Ishikawa (cell line): ENCODE measurements at regions not wholly inside any gene's neighbourhood (a gene's known extent, or its start where the extent isn't known, plus 50 kb on each side); places are given as distances from the start of the nearest gene placed in this dataset.

ENCODE experiments used
- CEBPB ChIP-seq: IDR thresholded peaks from 2 replicates; pipeline ENCODE4 v1.6.1; 2012
- CREB1 ChIP-seq: IDR thresholded peaks from 2 replicates; pipeline ENCODE4 v1.6.1; 2012; ENCODE audit warnings: low read depth
- EGR1 ChIP-seq: IDR thresholded peaks from 2 replicates; pipeline ENCODE4 v1.6.1; 2012
- EP300 ChIP-seq: IDR thresholded peaks from 2 replicates; pipeline ENCODE4 v1.6.1; 2012; ENCODE audit warnings: borderline replicate concordance
- FOXM1 ChIP-seq: IDR thresholded peaks from 2 replicates; pipeline ENCODE4 v1.6.1; 2012; ENCODE audit warnings: low read depth, borderline replicate concordance
- NFIC ChIP-seq: IDR thresholded peaks from 2 replicates; pipeline ENCODE4 v1.6.1; 2012
- RAD21 ChIP-seq: IDR thresholded peaks from 2 replicates; pipeline ENCODE4 v1.6.1; 2012; ENCODE audit warnings: low read depth
- TAF1 ChIP-seq: IDR thresholded peaks from 2 replicates; pipeline ENCODE4 v1.6.1; 2012; ENCODE audit warnings: low read depth, mild to moderate bottlenecking
- TCF12 ChIP-seq: IDR thresholded peaks from 2 replicates; pipeline ENCODE4 v1.6.1; 2012; ENCODE audit warnings: low read depth
- TEAD4 ChIP-seq: IDR thresholded peaks from 2 replicates; pipeline ENCODE4 v1.6.1; 2012
- YY1 ChIP-seq: IDR thresholded peaks from 2 replicates; pipeline ENCODE4 v1.6.1; 2012; ENCODE audit warnings: low read depth
- ZBTB7A ChIP-seq: IDR thresholded peaks from 2 replicates; pipeline ENCODE4 v1.6.1; 2012; ENCODE audit warnings: low read depth
- TF ChIP-seq, protein P1 (sequence below): IDR thresholded peaks from 2 replicates; pipeline ENCODE4 v1.6.1; 2012
- TF ChIP-seq, protein P2 (sequence below): IDR thresholded peaks from 2 replicates; pipeline ENCODE4 v1.6.1; 2012; ENCODE audit warnings: low read depth, mild to moderate bottlenecking
- TF ChIP-seq, protein P3 (sequence below): IDR thresholded peaks from 2 replicates; pipeline ENCODE4 v1.6.1; 2012

DNA sequence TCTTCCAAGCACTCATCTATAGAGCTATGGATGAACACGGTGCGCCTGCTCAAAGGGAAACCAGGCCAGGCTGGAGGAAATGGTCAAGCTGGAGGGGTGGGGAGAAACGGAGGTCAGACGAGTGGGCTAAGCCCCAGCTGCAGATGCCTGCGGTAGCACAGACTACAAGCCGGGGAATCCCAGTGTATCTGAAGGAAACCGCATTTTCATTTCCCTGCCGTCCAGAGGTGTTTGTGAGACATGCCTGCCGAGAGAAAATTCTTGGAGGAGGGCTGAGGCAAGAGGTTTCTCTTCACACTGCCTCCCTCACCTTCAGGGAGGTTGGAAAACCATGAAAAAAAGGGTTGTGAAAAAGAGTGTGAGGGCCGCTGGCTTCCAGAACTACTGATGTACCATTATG lies 102.0 kb upstream of the FOXN3 start:
- TF ChIP-seq, protein P1, sequence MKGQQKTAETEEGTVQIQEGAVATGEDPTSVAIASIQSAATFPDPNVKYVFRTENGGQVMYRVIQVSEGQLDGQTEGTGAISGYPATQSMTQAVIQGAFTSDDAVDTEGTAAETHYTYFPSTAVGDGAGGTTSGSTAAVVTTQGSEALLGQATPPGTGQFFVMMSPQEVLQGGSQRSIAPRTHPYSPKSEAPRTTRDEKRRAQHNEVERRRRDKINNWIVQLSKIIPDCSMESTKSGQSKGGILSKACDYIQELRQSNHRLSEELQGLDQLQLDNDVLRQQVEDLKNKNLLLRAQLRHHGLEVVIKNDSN = no peak
- TF ChIP-seq RAD21 (no peak), EGR1 (no peak), ZBTB7A (no peak), FOXM1 (no peak), CEBPB (no peak), TAF1 (no peak), CREB1 (no peak), EP300 (no peak), YY1 (no peak), TEAD4 (no peak), TCF12 (no peak), NFIC (no peak)
- TF ChIP-seq, protein P2, sequence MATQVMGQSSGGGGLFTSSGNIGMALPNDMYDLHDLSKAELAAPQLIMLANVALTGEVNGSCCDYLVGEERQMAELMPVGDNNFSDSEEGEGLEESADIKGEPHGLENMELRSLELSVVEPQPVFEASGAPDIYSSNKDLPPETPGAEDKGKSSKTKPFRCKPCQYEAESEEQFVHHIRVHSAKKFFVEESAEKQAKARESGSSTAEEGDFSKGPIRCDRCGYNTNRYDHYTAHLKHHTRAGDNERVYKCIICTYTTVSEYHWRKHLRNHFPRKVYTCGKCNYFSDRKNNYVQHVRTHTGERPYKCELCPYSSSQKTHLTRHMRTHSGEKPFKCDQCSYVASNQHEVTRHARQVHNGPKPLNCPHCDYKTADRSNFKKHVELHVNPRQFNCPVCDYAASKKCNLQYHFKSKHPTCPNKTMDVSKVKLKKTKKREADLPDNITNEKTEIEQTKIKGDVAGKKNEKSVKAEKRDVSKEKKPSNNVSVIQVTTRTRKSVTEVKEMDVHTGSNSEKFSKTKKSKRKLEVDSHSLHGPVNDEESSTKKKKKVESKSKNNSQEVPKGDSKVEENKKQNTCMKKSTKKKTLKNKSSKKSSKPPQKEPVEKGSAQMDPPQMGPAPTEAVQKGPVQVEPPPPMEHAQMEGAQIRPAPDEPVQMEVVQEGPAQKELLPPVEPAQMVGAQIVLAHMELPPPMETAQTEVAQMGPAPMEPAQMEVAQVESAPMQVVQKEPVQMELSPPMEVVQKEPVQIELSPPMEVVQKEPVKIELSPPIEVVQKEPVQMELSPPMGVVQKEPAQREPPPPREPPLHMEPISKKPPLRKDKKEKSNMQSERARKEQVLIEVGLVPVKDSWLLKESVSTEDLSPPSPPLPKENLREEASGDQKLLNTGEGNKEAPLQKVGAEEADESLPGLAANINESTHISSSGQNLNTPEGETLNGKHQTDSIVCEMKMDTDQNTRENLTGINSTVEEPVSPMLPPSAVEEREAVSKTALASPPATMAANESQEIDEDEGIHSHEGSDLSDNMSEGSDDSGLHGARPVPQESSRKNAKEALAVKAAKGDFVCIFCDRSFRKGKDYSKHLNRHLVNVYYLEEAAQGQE = no peak
- TF ChIP-seq, protein P3, sequence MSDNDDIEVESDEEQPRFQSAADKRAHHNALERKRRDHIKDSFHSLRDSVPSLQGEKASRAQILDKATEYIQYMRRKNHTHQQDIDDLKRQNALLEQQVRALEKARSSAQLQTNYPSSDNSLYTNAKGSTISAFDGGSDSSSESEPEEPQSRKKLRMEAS = no peak

DNA sequence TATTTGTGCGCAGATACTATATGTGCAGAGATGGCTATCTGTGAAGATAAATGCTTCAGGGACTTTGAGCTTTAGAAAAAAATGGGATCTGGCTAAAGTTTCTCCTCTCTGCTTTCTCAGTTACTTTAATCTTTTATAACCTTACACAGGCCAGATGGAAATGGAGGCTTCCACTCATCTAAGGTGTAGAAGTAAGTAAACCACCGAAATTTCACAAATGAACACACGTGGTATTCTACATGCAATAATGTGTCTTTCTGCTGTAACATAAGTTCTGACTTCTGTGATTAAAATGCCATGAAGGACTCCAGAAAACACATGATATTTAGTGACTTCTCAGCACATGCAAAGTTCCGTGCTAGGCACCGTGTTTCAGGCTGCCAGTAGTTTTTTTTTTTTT lies 99.1 kb upstream of the FOXN3 start:
- no peak for TF ChIP-seq YY1
- TF ChIP-seq EP300 = no peak
- no peak for TF ChIP-seq CEBPB
- TF ChIP-seq TCF12 = no peak
- TF ChIP-seq FOXM1 = no peak
- TF ChIP-seq, protein P2 = no peak
- TF ChIP-seq TEAD4 = no peak
- TF ChIP-seq, protein P3 = no peak
- TF ChIP-seq CREB1 = no peak
- TF ChIP-seq, protein P1 = no peak
- TF ChIP-seq NFIC = no peak
- no peak for TF ChIP-seq RAD21
- TF ChIP-seq TAF1 = no peak
- no peak for TF ChIP-seq ZBTB7A
- TF ChIP-seq EGR1 = no peak

DNA sequence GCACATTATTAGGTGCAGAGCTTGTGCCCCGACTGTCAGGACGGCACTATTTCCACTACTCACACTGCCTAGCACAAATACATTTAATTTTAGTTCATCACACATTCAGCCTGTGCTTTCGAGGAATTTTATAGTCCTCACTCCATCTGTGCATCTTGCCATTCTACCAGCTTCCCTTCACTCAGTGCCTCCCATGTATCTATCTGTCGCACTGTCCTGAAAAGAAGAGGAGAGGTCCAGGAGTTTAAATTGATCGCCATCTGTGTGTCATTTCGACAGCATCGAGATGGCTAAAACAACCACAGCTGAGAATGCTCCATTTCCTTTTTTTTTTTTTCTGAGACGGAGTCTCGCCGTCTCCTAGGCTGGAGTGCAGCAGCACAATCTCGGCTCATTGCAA lies 97.6 kb upstream of the FOXN3 start:
- TF ChIP-seq RAD21 (no peak), FOXM1 (no peak), ZBTB7A (no peak), TEAD4 (no peak), TAF1 (no peak), CEBPB (no peak), NFIC (no peak), YY1 (no peak), TCF12 (no peak), EP300 (no peak), EGR1 (no peak), CREB1 (no peak)
- TF ChIP-seq, protein P1 = no peak
- TF ChIP-seq, protein P2 = no peak
- TF ChIP-seq, protein P3 = no peak

DNA sequence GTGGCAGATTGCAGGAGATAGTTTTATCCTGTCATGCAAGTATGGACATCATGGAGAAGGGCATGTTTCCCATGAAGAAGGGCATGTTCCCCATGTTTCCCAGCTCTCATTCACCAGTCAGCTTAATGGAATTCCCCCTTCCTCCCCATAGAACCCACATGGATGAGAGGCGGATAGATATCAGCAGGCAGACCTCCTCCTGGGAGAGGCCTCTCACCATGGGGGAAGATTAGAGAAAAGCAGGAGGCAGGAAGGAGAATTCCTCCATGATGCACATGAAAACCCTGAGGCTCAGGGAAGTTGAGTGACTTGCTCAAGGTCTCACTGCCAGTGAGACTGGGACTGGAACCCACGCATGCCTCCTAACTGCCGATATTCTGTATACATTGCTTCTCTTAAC lies 92.9 kb upstream of the FOXN3 start:
- TF ChIP-seq FOXM1 = no peak
